T-helper 2 cell (primary cell): ENCODE measurements at regions not wholly inside any gene's neighbourhood (a gene's known extent, or its start where the extent isn't known, plus 50 kb on each side); places are given as distances from the start of the nearest gene placed in this dataset.

Source experiments
- DNase-seq, 5 experiments: peaks; one replicate each; pipeline versions ENCODE4 v3.0.0 to v3.0.0-alpha.2; 2012 to 2022

DNA sequence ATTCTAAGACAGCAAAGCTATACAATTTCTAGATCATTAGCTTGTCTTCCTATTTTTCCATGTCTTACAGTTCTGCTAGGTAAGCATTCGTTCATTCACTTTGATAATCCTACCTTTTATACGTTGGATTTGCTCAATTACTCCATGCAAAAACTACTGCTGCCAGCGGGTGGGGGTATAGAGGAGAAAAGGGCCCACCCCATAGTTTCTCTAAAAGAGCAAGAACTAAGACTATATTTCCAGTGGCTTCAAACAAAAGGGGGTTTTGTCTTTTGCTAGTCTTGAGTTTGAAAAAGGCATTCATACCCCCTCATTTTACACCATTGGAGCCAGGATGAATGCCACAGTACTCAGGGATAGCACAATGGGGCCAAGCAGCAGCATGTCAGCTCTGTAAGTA, 155.7 kb downstream of the WT1 start:
- DNase-seq: no peak

- DNase-seq: no peak
These were observed 155.0 kb downstream of the WT1 start for GRCh38 chr11:32280339-32280738.

- no peak for DNase-seq
These were observed 147.1 kb downstream of the WT1 start for GRCh38 chr11:32288276-32288675.

DNA sequence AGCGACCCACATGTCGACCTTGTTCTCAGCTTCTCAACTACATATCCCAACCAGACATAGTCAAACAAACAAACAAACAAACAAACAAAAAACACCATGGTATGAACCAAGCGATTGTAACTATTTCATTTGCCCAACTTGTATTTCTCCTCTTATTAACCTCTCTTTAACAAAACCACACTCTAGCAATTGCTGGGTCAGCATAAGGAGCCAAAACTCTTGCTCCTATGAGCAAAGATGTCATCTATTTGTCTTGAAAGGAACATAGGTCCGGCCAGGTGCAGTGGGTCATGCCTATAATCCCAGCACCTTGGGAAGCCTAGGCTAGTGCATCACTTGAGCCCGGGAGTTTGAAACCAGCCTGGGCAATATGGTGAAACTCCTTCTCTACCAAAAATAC, 145.6 kb downstream of the WT1 start:
- no peak for DNase-seq

GRCh38 chr11:32290783-32291182, 144.6 kb downstream of the WT1 start:
- no peak for DNase-seq

DNA sequence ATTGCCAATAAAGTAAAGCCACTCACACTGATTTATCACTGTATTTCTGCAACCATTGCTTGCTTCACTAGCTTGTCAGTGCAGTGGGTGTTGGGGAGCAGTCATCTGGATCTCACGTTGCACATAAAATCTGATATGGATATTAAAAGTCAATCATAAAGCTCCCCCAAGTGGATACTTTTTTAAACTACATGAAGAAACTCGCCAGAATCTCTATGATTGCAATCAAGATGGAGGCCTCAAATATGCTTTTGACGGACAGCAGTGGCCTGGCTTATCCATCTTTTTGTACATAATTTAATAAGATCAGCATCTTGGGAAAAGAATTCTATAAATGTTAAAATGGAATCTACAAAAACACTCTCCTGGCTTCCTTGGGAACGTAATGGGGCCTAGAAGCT, 137.7 kb downstream of the WT1 start:
- peak in 1 of 5 experiments; percentile 39 for DNase-seq

DNA sequence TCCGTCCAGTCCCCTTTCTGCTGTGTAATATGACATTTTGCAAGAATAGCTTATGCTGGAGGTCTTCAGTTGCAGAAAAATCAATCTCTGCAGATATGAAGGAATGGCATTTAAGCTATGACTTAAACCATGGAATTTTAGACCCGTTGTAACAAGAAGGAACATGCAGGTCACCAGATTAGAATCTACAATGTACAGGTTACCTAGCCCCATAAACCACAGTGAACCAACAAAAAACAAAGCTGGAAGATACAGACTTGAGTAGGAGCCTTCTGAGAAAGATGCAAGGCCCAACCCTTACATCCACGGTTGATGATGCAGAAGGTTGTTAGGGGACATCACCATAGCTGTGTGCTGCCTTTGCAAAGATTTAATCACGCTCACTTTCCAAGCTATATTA, 132.5 kb downstream of the WT1 start:
- DNase-seq: no peak

DNA sequence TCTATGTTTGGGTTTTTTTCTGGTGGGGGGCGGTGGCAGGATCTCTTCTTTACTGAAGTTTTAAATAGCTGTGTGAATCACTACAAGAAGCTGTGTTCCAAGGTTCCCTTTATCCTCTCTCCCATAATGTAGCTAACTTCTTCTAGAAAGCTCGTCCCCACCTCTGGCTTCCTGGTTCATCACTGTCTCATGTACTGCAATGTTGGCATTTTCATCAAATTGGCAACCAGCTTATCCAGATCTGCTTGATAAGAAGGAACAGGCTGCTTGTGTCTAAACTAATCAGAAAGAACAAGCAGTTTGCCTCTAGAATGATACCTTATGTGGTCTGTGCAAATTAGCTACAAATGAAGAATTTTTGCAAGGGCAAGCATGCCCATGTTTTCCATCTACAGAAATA, 130.8 kb downstream of the WT1 start:
- no peak for DNase-seq

DNA sequence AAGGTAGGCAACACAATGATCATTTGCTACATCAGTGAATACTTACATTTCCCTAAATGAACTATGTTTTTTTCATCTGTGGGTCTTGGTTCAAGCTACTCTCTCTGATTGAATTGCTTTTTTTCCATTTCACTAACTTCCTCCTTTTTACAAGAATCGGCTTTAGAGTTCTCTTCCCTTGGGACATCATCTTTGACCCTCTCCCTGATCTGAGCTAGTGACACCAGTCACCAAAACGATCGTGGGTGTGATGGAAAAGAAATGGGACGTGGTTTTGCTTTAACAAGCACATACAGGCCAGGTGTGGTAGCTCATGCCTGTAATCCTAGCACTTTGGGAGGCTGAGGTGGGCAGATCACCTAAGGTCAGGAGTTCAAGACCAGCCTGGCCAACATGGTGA, 129.9 kb downstream of the WT1 start:
- no peak for DNase-seq

DNA sequence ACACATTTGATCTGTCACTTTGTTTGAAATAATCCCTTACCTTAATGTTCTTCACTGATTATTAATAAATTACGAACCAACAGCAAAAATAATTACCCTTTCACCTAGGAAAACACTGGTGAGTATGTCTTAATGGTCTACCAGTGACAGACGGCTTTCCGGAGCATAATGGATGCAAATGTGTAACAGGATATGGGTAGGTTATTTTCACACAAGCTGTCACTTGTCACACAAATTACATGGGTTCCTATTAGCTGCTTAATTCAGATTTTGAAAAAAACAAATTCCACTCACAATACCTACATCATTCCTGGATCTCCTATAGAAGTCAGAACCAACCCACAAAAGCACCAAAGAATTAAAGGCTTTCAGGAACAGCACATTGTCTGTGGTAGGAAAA, 127.9 kb downstream of the WT1 start:
- DNase-seq: no peak

DNA sequence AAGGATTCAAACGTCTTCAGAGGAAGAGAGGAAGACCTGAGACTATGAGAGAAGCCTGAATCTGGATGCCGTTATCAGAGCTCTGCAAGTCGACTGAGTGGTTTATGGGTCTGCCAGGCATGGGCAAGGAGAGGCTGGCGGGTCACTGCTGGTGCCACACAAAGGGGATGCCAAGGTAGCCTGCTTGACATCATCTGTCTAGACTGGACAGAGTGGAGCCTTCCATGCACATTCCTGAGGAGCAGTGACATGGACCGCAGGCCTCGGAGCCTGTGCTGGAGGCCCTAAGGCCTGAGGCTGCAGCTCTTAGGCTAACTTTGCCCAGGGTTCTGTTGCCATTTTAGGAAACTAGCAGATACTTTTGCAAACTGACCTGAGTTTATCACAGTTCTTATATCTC, 127.4 kb downstream of the WT1 start:
- no peak for DNase-seq

- no peak for DNase-seq
These were observed 125.7 kb downstream of the WT1 start for GRCh38 chr11:32309530-32310213.

GRCh38 chr11:32310214-32310601, 125.1 kb downstream of the WT1 start:
- DNase-seq: no peak

GRCh38 chr11:32311346-32312065, 123.8 kb downstream of the WT1 start:
- DNase-seq: no peak

DNA sequence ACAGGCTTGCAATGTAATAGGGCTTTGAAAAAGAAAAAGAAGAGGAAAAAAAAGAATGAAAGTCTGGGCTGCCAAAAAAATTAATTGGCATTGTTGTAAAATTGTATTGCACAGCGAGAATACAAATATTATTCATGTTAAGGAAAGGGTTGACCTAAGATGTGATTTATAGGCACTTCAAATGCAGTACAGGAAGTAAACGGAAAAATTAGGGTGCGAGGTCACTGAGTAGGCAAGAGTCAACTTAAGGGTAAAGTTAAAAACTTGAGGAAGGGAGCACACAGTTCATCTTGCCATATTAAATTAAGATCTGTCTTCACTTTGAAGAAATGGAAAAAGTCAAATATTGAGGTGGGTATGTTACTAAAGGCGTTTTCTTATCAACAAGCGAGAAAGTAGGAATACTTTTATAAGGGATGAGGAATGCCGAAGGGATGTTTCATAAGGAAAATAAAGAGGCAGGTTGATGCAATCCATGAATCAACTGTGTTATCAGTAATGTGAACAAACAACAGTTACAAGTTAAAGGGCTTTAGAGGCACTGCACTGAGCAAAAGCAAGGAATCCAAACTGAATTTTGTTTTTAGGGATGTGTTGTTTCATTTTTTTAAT, 123.0 kb downstream of the WT1 start:
- no peak for DNase-seq

GRCh38 chr11:32312865-32313403, 122.4 kb downstream of the WT1 start:
- DNase-seq: peak in 1 of 5 experiments; percentile 57

- DNase-seq: no peak
These were observed 121.9 kb downstream of the WT1 start for GRCh38 chr11:32313477-32313876.

- no peak for DNase-seq
These were observed 120.2 kb downstream of the WT1 start for GRCh38 chr11:32315121-32315520.

- no peak for DNase-seq
These were observed 119.1 kb downstream of the WT1 start for GRCh38 chr11:32316232-32316631.

- no peak for DNase-seq
These were observed 118.3 kb downstream of the WT1 start for GRCh38 chr11:32316858-32317642.

- DNase-seq: no peak
These were observed 117.7 kb downstream of the WT1 start for GRCh38 chr11:32317643-32318042.

DNA sequence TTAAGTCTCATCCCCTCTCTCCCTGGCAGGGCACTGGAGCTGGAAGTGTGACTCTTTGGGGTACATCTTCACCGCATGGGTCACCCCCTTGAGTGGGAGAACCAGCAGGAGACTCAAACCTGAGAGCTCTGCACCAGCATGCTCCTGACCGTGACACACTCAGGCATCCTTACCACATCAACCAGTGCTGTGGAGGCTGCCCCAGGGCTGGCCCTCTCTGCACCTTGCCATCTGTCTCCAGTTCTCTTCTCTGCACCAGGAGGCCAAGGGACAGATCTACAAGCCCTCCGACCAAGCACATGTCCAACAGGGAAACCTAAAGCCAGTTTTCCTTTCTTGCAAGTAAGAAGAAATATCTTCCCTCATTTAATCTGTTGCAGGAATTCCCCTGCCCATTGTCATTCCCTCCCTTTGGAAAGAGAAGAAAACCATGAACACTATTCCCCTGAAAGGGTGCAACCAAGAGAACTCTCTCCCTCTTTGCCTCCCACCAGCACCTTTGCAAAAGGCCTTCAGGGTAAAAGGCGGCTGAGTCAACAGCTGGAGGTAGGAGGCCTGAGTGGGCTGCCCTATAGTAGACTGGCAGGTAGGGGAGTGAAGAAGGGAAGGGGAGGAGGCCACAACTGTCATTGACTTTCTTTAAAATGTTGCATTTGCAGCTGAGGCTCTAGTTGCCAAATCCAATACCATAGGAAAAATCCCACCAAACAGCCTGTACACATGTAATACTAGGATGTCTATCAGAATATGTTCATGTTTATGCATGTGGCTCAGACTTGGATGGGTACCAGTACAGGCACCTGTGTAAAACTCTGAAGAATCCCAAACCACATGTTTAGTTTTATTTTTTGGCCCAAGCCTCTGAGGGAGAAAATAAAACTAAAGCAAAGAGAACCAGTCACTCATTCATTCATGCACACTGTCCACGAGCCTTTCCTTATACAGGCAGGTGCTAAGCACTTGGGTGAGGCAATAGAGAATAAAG, 117.0 kb downstream of the WT1 start:
- DNase-seq: no peak
